IPS-20b (cell line): ENCODE measurements at regions not wholly inside any gene's neighbourhood (a gene's known extent, or its start where the extent isn't known, plus 50 kb on each side); places are given as distances from the start of the nearest gene placed in this dataset.
A peak's percentile ranks its signal among the peaks of the same experiment; 100 is the strongest.
"Not testable (repeated sequence)": the region's sequence is repeated elsewhere in the genome, so short reads cannot be mapped to it uniquely, and the experiment has no call there.

Experiments used
- H3K27ac ChIP-seq: one replicate; pipeline ENCODE4 v1.5.1; 2013; ENCODE audit warnings: low read length
- H3K27me3 ChIP-seq: 2 replicates; pipeline ENCODE4 v1.6.1; 2013; ENCODE audit warnings: mild to moderate bottlenecking, low read length, inconsistent platforms; ENCODE audit not compliant: insufficient read depth
- H3K36me3 ChIP-seq: 2 replicates; pipeline ENCODE4 v1.6.1; 2013; ENCODE audit warnings: low read depth, mild to moderate bottlenecking, inconsistent platforms, low read length, moderate library complexity; ENCODE audit not compliant: insufficient read depth
- H3K4me1 ChIP-seq: 2 replicates; pipeline ENCODE4 v1.6.1; 2013; ENCODE audit warnings: mild to moderate bottlenecking, control low read depth, inconsistent platforms, low read length, moderate library complexity; ENCODE audit not compliant: insufficient read depth
- H3K4me3 ChIP-seq: 2 replicates; pipeline ENCODE4 v1.5.1; 2013; ENCODE audit warnings: mild to moderate bottlenecking, low read length, inconsistent platforms
- H3K9ac ChIP-seq: 2 replicates; pipeline ENCODE4 v1.6.1; 2013; ENCODE audit warnings: low read depth, mild to moderate bottlenecking, inconsistent platforms, low read length, moderate library complexity
- H3K9me3 ChIP-seq: 2 replicates; pipeline ENCODE4 v1.6.1; 2013; ENCODE audit warnings: mild to moderate bottlenecking, low read depth, low read length, inconsistent platforms; ENCODE audit not compliant: insufficient read depth

DNA sequence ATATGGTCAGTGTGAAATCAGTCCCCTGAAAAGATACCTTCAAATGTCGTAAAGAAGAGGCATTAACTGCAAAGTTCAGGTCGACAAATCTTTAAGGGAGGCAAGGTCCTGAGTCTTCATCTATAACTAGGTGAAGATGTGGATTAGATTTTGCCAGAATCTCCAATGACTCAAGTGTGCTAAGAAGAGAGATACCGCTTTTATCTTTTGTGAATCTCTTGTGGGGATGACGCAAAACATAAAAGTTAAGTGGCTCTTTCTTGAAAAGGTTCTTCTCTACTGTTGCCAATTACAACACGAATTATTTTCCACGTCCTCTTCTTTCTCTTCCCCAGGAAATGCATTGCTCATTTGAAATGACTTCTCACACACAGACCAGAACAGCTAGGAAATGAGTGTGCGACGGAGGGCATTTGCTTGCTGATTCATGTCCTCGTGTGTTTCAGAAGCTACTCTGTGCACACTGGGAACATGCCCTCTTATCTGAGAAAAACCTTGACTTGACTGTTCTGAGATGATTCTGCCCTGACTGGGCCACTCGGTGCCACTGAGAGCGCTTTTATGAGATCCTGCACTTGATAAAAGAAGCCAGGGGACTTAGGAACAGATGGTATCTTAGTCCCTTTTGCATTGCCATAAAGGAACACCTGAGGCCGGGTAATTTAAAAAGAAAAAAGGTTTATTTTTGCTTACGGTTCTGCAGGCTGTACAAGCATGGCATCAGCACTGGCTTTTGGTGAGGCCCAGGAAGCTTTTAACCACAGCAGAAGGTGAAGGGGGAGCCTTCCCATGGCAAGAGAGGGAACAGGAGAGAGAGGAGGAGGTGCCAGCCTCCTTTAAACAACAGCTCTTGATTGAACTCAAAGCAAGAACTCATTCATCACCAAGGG lies 169.5 kb upstream of the PFKP start:
- Histone ChIP-seq H3K27me3 (no peaks in the 10 kb centered on the region), H3K4me3 (no peak overlapping the region), H3K4me1 (no peaks in the 10 kb centered on the region), H3K9me3 (no peaks in the 10 kb centered on the region), H3K9ac (no peak overlapping the region), H3K27ac (no peak overlapping the region), H3K36me3 (no peaks in the 10 kb centered on the region)

DNA sequence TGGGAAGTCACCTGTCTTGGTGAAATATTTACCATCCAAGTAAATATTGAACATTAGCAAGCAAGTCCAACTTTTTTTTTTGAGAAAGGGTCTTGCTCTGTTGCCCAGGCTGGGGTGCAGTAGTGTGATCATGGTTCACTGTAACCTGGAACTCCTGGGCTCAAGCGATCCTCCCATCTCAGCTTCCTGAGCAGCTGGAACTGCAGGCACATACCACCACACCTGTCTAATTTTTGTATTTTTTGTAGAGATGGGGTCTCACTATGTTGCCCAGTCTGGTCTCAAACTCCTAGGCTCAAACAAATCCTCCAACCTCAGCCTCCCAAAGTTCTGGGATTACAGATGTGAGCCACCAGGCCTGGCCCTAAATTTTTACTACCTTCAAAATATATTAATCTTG lies 171.0 kb upstream of the PFKP start:
- H3K4me3 ChIP-seq, H3K9me3 ChIP-seq, H3K36me3 ChIP-seq, H3K9ac ChIP-seq, H3K4me1 ChIP-seq, H3K27ac ChIP-seq, H3K27me3 ChIP-seq: not testable (repeated sequence)

DNA sequence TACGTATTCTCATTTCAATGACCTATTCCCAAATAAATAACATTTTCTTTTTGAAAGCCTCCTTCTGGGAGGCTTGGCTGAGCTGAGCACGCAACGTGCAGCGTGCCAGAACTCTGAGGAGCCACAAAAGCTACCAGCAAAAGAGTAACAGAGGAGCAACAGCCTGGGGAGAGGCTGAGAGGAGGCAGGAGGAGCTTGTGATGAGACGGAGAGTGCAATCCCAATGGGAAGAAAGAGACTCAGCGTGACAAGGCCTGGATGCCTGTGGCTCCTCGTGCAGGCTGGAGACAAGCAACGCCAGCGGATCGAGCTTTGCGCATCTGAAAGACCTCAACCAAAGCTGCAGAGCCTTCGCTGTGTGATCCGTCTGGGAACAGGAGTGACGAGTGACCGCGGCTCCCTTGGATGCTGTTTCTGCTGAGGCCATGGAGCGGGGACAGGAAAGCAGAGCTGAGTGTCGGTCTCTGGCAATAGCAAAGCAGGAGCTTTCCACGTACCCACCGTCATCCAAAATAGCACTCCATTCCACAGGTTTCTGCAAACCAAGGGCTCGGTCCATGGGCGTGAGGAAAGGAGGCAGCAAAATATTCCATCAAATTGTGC lies 171.7 kb upstream of the PFKP start:
- Histone ChIP-seq H3K36me3 (no peaks in the 10 kb centered on the region), H3K27ac (no peak overlapping the region), H3K4me1 (no peaks in the 10 kb centered on the region), H3K9ac (no peak overlapping the region), H3K4me3 (peak overlapping the region; percentile 13; the same call in 1 of the 2 replicates), H3K27me3 (no peaks in the 10 kb centered on the region), H3K9me3 (no peaks in the 10 kb centered on the region)

DNA sequence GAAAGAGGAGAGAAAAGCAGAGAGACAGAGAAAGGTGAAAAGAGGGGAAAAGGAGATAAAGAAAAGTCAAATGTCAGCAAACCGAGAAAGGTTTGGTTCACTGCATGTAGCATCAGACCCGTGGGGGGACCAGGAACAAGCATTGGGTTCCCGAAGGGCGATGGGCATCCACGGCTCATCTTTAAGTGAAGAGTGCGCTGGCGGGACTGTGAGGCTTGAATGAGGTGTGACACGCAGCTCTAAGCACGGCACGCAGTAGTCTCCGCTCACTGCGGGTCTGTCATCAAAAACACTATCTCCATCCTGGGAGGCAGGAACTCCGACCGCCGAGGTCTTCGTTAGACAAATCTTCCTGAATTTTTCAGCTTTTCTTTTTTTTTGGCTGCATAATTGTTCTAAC lies 173.4 kb upstream of the PFKP start:
- H3K9ac ChIP-seq = no peak overlapping the region
- no peak overlapping the region for H3K4me3 ChIP-seq
- no peaks in the 10 kb centered on the region for H3K36me3 ChIP-seq
- H3K27me3 ChIP-seq = no peaks in the 10 kb centered on the region
- no peaks in the 10 kb centered on the region for H3K9me3 ChIP-seq
- H3K4me1 ChIP-seq = no peaks in the 10 kb centered on the region
- no peak overlapping the region for H3K27ac ChIP-seq

DNA sequence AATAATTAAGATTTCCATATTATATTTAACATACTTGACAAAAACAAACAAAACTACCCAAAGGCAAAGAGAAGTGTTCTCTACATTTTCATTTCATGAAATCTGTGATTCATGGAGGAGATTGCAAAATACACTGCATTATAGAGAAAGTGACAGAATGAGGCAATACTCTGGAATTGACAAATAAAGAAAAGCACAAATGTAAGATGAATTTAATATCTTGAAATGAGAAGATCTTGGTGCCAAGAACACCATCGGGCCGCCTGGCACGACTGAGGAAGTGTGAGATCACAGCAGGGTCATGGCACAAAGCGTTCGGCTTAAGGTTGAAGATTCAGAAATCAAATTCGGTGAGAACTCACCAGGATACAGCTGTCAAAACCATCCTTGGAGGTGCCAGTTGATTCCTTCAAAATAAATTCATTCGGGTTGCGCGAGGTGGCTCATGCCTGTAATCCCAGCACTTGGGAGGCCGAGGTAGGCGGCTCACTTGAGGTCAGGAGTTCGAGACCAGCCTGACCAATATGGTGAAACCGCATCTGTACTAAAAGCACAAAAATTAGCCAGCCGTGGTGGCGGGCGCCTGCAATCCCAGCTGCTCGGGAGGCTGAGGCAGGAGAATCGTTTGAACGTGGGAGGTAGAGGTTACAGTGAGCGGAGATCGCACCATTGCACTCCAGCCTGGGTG lies 174.0 kb upstream of the PFKP start:
- no peaks in the 10 kb centered on the region for H3K4me1 ChIP-seq
- no peak overlapping the region for H3K9ac ChIP-seq
- H3K27me3 ChIP-seq = no peaks in the 10 kb centered on the region
- H3K27ac ChIP-seq = no peak overlapping the region
- no peak overlapping the region for H3K4me3 ChIP-seq
- no peaks in the 10 kb centered on the region for H3K36me3 ChIP-seq
- H3K9me3 ChIP-seq = no peaks in the 10 kb centered on the region

DNA sequence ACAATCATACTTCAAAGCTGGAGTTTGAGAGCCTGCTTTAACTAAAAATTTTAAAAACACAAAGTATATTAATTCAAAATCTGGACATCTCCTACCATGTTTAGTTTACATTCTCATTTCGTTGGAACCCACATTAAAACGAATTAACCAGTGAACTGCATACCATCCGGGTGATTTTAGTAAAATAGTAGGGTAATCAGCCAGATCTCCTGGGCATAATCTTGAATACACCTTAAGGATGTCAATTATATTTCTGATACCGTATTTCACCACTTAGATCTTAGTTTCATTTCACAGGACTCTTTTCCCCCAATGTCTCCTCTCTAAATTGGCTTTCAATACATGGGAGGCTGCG lies 175.6 kb upstream of the PFKP start:
- Histone ChIP-seq H3K9ac (no peak overlapping the region), H3K4me1 (no peaks in the 10 kb centered on the region), H3K9me3 (no peaks in the 10 kb centered on the region), H3K27ac (no peak overlapping the region), H3K27me3 (no peaks in the 10 kb centered on the region), H3K36me3 (no peaks in the 10 kb centered on the region), H3K4me3 (no peak overlapping the region)

DNA sequence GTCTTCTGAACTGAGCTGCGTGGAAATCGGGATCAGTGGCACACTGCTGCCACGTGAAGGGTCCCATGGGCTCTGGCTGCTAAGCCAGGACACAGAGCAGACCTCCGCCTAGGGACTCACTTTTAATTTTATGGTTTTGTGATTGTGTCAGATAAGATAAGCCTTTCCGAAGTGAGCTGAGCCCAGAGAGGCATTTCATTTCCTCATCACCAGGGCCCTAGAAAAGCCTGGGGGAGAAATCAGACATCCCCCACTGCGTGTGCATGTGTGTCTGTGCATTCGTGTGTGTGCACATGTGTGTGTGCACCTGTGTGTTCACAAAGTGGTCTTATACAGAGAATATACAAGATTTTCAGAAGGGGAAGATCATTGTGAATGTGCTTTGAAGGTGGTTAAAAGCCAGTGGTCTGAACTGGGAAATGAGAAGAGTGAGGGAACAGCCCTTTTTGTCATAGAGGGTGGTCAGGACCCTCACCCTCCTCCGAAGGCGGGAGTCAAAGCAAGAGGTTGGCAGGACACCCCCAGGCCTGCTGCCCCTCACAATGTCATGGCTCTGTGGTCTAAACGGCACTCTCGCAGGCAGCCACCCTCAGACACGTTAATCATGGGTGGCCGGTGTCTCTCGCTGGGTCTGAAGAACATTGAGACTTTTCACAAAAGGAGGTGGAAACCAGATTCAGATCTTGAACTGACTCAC lies 176.1 kb upstream of the PFKP start:
- H3K36me3 ChIP-seq = no peaks in the 10 kb centered on the region
- H3K4me1 ChIP-seq = no peaks in the 10 kb centered on the region
- no peak overlapping the region for H3K4me3 ChIP-seq
- no peak overlapping the region for H3K9ac ChIP-seq
- no peaks in the 10 kb centered on the region for H3K9me3 ChIP-seq
- H3K27me3 ChIP-seq = no peaks in the 10 kb centered on the region
- H3K27ac ChIP-seq = no peak overlapping the region

DNA sequence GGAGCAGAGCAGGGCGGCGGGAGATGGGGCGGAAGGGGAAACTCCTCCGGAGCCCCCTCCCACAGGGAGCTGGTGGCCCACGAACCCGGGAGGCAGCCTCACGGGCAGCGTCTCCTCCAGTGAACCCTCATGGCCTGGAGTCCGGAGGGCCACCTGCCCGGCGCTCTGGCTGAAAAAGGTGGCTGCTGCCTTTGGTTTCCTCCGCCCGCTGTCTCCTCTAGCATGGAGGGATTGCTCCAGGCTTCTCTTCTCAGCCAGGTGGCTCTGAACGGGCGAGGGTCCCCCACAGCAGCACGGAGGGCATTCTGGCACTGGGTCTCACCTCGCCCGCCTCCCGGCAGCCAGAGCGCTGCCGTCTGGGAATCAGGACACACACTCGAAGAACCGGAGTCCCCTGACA lies 177.3 kb upstream of the PFKP start:
- no peak overlapping the region for H3K4me3 ChIP-seq
- H3K4me1 ChIP-seq = no peaks in the 10 kb centered on the region
- H3K27ac ChIP-seq = no peak overlapping the region

DNA sequence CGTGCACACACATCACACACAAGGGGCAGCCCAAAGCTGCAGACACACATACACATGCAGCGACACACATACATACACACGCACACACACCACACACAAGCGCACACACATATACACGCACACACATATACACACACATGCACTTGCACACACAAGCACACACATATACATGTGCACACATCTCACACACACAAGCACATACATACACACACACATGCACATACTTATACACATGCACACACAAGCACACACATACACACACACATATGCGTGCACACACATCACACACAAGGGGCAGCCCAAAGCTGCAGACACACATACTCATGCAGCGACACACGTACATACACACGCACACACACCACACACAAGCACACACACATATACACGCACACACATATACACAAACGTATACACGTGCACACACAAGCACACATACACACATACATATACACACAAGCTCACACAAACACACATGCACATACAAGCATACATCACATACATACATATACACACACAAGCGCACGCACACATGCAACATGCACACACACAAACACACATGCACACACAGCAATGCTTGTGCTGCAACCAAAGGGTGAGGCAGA lies 178.8 kb upstream of the PFKP start:
- H3K36me3 ChIP-seq = no peaks in the 10 kb centered on the region
- H3K4me1 ChIP-seq = no peaks in the 10 kb centered on the region
- no peak overlapping the region for H3K4me3 ChIP-seq
- no peaks in the 10 kb centered on the region for H3K9me3 ChIP-seq
- H3K27ac ChIP-seq = no peak overlapping the region
- H3K27me3 ChIP-seq = no peaks in the 10 kb centered on the region
- H3K9ac ChIP-seq = no peak overlapping the region

More for the DNA sequence above, 177.3 kb upstream of the PFKP start:
- Histone ChIP-seq H3K27me3 (no peaks in the 10 kb centered on the region), H3K9ac (no peak overlapping the region), H3K36me3 (no peaks in the 10 kb centered on the region), H3K9me3 (no peaks in the 10 kb centered on the region)

DNA sequence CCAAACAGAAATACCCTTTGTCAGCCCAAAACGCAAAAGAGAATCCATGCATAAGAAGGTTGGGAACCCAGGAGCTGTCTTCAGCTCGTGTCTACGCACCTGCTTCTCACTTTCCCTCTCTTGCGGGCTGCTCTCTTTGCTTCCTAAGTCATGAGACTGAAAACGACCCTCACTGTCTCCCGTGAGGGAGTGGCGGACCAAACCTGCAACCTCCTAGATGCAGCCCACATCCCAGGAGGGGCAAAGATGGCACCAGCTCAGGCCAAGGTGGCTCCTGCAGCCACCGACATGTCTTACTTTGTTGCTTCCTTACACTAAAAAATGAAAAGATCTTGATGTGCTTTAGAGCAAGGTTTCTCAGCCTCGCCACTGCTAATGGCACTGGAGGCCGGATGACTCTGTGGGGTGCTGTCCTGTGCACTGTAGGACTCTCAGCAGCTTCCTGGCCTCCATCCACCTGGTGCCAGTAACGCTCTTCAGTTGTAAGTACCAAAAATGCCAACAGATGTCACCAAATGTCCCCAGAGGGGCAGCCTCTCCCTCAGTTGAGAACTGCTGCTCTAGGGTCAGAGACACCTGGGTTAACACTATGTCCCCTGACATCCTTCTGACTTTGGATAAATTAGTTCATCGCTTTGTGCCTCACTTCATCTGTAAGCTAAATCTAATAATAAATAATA lies 179.8 kb upstream of the PFKP start:
- Histone ChIP-seq H3K27ac (no peak overlapping the region), H3K4me3 (no peak overlapping the region), H3K9me3 (no peaks in the 10 kb centered on the region), H3K4me1 (no peaks in the 10 kb centered on the region), H3K36me3 (no peaks in the 10 kb centered on the region), H3K9ac (no peak overlapping the region), H3K27me3 (no peaks in the 10 kb centered on the region)

DNA sequence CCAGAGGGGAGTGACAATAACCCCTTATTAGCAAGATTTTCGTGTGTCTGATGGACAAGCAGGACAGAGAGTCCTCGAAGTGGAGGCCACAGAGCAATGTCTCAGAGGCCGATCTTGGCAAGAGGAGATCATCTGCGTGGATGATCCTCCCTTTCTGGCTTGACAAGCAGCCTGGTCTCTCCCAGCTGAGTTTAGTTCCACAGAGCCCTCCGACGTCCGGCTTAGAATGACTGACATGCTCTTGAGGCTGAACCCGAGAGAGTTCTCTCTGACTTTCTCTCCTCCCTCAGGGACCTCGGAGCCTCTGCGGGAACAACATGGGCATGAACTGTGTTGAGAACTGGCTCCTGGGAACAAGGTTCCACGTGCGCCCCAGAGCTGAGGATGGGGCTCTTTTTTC lies 180.7 kb upstream of the PFKP start:
- H3K27ac ChIP-seq = no peak overlapping the region
- no peak overlapping the region for H3K4me3 ChIP-seq
- H3K27me3 ChIP-seq = no peaks in the 10 kb centered on the region
- H3K4me1 ChIP-seq = no peaks in the 10 kb centered on the region
- no peaks in the 10 kb centered on the region for H3K36me3 ChIP-seq
- H3K9ac ChIP-seq = no peak overlapping the region
- no peaks in the 10 kb centered on the region for H3K9me3 ChIP-seq
